GM12872 (cell line): ENCODE measurements at regions not wholly inside any gene's neighbourhood (a gene's known extent, or its start where the extent isn't known, plus 50 kb on each side); places are given as distances from the start of the nearest gene placed in this dataset.

Experiments
- CTCF ChIP-seq: IDR thresholded peaks from 3 replicates; pipeline ENCODE4 v1.5.1; 2011; ENCODE audit warnings: low read depth, mild to moderate bottlenecking, low read length, moderate library complexity; ENCODE audit not compliant: insufficient read depth

GRCh38 chr6:128696691-128697689 is 176.6 kb upstream of the PTPRK start:
- TF ChIP-seq CTCF, result no peak

GRCh38 chr6:128694303-128695009 is 174.1 kb upstream of the PTPRK start:
- TF ChIP-seq CTCF, result no peak

- no peak for TF ChIP-seq CTCF
Measured at GRCh38 chr6:128690063-128690462, 169.7 kb upstream of the PTPRK start.

- no peak for TF ChIP-seq CTCF
Measured at GRCh38 chr6:128686084-128686483, 165.7 kb upstream of the PTPRK start.

GRCh38 chr6:128676456-128676855 is 156.1 kb upstream of the PTPRK start:
- no peak for TF ChIP-seq CTCF

GRCh38 chr6:128672023-128672422 is 151.6 kb upstream of the PTPRK start:
- no peak for TF ChIP-seq CTCF

- TF ChIP-seq CTCF, result no peak
Measured at GRCh38 chr6:128667339-128667858, 147.0 kb upstream of the PTPRK start.
